WTC11 (cell line): ENCODE measurements at regions not wholly inside any gene's neighbourhood (a gene's known extent, or its start where the extent isn't known, plus 50 kb on each side); places are given as distances from the start of the nearest gene placed in this dataset.

Source experiments
- ATAC-seq: fragments of 200-7000 bp; cut with Tn5 transposase; 2 replicates; pipeline ENCODE4 v1.10.0; 2021; ENCODE audit warnings: mild to moderate bottlenecking, moderate library complexity
- CTCF ChIA-PET: fragments of 300-600 bp; sonication (Branson Sonifier 250); formaldehyde crosslinking; loops from one replicate; lab custom pipeline; 2021; ENCODE audit warnings: antibody characterized with exemption; lab: Charles Lee
- POLR2A ChIA-PET: fragments of 350-600 bp; sonication (Branson Sonifier 250); formaldehyde crosslinking; loops from one replicate; lab custom pipeline; 2021; ENCODE audit warnings: antibody characterized with exemption; lab: Charles Lee
- DNase-seq: peaks from one replicate; pipeline ENCODE4 v3.0.0; 2021; ENCODE audit warnings: low spot score
- H3K27ac Mint-ChIP-seq: 2 replicates; pipeline ENCODE4 v1.8.0; 2021; ENCODE audit warnings: mixed read lengths
- H3K27me3 Mint-ChIP-seq: 2 replicates; pipeline ENCODE4 v1.8.0; 2021; ENCODE audit warnings: low read depth, mild to moderate bottlenecking, moderate library complexity, mixed read lengths
- H3K36me3 Mint-ChIP-seq: 2 replicates; pipeline ENCODE4 v1.8.0; 2021; ENCODE audit warnings: mixed read lengths
- H3K4me1 Mint-ChIP-seq: 2 replicates; pipeline ENCODE4 v1.8.0; 2022; ENCODE audit warnings: mixed read lengths
- H3K4me3 Mint-ChIP-seq: 2 replicates; pipeline ENCODE4 v1.8.0; 2021; ENCODE audit warnings: mild to moderate bottlenecking, moderate library complexity, mixed read lengths
- H3K9me3 Mint-ChIP-seq: 2 replicates; pipeline ENCODE4 v1.8.0; 2021; ENCODE audit warnings: mixed read lengths
- ARID4B ChIP-seq: sonication (generic); formaldehyde crosslinking; IDR thresholded peaks from 2 replicates; pipeline ENCODE4 v1.8.0; 2023; ENCODE audit warnings: missing genetic modification reagents, mild to moderate bottlenecking, borderline replicate concordance
- ATF1 ChIP-seq: sonication (generic); formaldehyde crosslinking; IDR thresholded peaks from 2 replicates; pipeline ENCODE4 v1.8.1; 2023; ENCODE audit warnings: mild to moderate bottlenecking, moderate library complexity, missing genetic modification reagents
- CBFB ChIP-seq: sonication (generic); formaldehyde crosslinking; IDR thresholded peaks from 2 replicates; pipeline ENCODE4 v1.8.1; 2022; ENCODE audit warnings: mild to moderate bottlenecking, low read depth, missing genetic modification reagents
- CREM ChIP-seq: sonication (generic); formaldehyde crosslinking; IDR thresholded peaks from 2 replicates; pipeline ENCODE4 v1.8.1; 2022; ENCODE audit warnings: mild to moderate bottlenecking, missing genetic modification reagents, moderate library complexity
- ERG ChIP-seq: fragments of 250-450 bp; sonication (Bioruptor Pico); IDR thresholded peaks from 2 replicates; pipeline ENCODE4 v1.8.0; 2021; ENCODE audit warnings: mild to moderate bottlenecking
- FOXK1 ChIP-seq: sonication (generic); formaldehyde crosslinking; IDR thresholded peaks from 2 replicates; pipeline ENCODE4 v1.8.0; 2022; ENCODE audit warnings: mild to moderate bottlenecking, moderate library complexity, missing genetic modification reagents
- JAZF1 ChIP-seq: fragments of 250-450 bp; sonication (Bioruptor Pico); IDR thresholded peaks from 2 replicates; pipeline ENCODE4 v1.9.0; 2021; ENCODE audit warnings: moderate library complexity, mild to moderate bottlenecking, inconsistent platforms
- MYBL2 ChIP-seq: sonication (generic); formaldehyde crosslinking; IDR thresholded peaks from 2 replicates; pipeline ENCODE4 v1.8.1; 2023; ENCODE audit warnings: mild to moderate bottlenecking, moderate library complexity, missing genetic modification reagents
- RORB ChIP-seq: fragments of 250-450 bp; sonication (Bioruptor Pico); IDR thresholded peaks from 2 replicates; pipeline ENCODE4 v1.9.0; 2021; ENCODE audit warnings: mild to moderate bottlenecking
- SOX15 ChIP-seq: fragments of 250-450 bp; sonication (Bioruptor Pico); IDR thresholded peaks from 2 replicates; pipeline ENCODE4 v1.9.0; 2021; ENCODE audit warnings: mild to moderate bottlenecking
- SP1 ChIP-seq: sonication (generic); formaldehyde crosslinking; conservative IDR thresholded peaks from 2 replicates; pipeline ENCODE4 v1.8.1; 2022; ENCODE audit warnings: missing genetic modification reagents
- TEAD4 ChIP-seq: sonication (generic); formaldehyde crosslinking; IDR thresholded peaks from 2 replicates; pipeline ENCODE4 v1.8.0; 2022; ENCODE audit warnings: mild to moderate bottlenecking, missing genetic modification reagents
- TP53 ChIP-seq: sonication (generic); formaldehyde crosslinking; IDR thresholded peaks from 2 replicates; pipeline ENCODE4 v1.8.1; 2023; ENCODE audit warnings: mild to moderate bottlenecking, missing genetic modification reagents
- ZBTB21 ChIP-seq: sonication (generic); formaldehyde crosslinking; IDR thresholded peaks from 2 replicates; pipeline ENCODE4 v1.8.1; 2023; ENCODE audit warnings: mild to moderate bottlenecking, missing genetic modification reagents, borderline replicate concordance
- ZBTB43 ChIP-seq: sonication (generic); formaldehyde crosslinking; IDR thresholded peaks from 2 replicates; pipeline ENCODE4 v1.8.1; 2023; ENCODE audit warnings: mild to moderate bottlenecking, missing genetic modification reagents
- ZMAT4 ChIP-seq: fragments of 250-450 bp; sonication (Bioruptor Pico); IDR thresholded peaks from 2 replicates; pipeline ENCODE4 v1.9.0; 2021; ENCODE audit warnings: mild to moderate bottlenecking
- ZNF232 ChIP-seq: sonication (generic); formaldehyde crosslinking; IDR thresholded peaks from 2 replicates; pipeline ENCODE4 v1.8.0; 2022; ENCODE audit warnings: mild to moderate bottlenecking, missing genetic modification reagents
- ZNF281 ChIP-seq: sonication (generic); formaldehyde crosslinking; IDR thresholded peaks from 2 replicates; pipeline ENCODE4 v1.8.0; 2023; ENCODE audit warnings: mild to moderate bottlenecking, missing genetic modification reagents
- ZNF425 ChIP-seq: fragments of 250-450 bp; sonication (Bioruptor Pico); conservative IDR thresholded peaks from 2 replicates; pipeline ENCODE4 v1.9.0; 2021; ENCODE audit warnings: mild to moderate bottlenecking
- ZNF671 ChIP-seq: fragments of 250-450 bp; sonication (Bioruptor Pico); IDR thresholded peaks from 2 replicates; pipeline ENCODE4 v1.8.0; 2021; ENCODE audit warnings: mild to moderate bottlenecking
- TF ChIP-seq, protein P1 (sequence below): sonication (generic); formaldehyde crosslinking; IDR thresholded peaks from 2 replicates; pipeline ENCODE4 v1.8.1; 2022; ENCODE audit warnings: missing genetic modification reagents, borderline replicate concordance
- TF ChIP-seq, protein P2 (sequence below): sonication (generic); formaldehyde crosslinking; conservative IDR thresholded peaks from 2 replicates; pipeline ENCODE4 v1.8.1; 2022; ENCODE audit warnings: mild to moderate bottlenecking, missing genetic modification reagents

- TF ChIP-seq, protein P1, sequence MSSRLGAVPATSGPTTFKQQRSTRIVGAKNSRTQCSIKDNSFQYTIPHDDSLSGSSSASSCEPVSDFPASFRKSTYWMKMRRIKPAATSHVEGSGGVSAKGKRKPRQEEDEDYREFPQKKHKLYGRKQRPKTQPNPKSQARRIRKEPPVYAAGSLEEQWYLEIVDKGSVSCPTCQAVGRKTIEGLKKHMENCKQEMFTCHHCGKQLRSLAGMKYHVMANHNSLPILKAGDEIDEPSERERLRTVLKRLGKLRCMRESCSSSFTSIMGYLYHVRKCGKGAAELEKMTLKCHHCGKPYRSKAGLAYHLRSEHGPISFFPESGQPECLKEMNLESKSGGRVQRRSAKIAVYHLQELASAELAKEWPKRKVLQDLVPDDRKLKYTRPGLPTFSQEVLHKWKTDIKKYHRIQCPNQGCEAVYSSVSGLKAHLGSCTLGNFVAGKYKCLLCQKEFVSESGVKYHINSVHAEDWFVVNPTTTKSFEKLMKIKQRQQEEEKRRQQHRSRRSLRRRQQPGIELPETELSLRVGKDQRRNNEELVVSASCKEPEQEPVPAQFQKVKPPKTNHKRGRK (CRISPR knock-in tag) = no peak
- no peak for TF ChIP-seq ATF1 (CRISPR knock-in tag)
- TF ChIP-seq TEAD4 (CRISPR knock-in tag) = no peak
- TF ChIP-seq MYBL2 = no peak
- TF ChIP-seq, protein P2, sequence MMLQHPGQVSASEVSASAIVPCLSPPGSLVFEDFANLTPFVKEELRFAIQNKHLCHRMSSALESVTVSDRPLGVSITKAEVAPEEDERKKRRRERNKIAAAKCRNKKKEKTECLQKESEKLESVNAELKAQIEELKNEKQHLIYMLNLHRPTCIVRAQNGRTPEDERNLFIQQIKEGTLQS (CRISPR knock-in tag) = no peak
- TF ChIP-seq RORB (CRISPR knock-in tag) = no peak
Measured at GRCh38 chr15:87201986-87202385, 1054.6 kb downstream of the NTRK3 start (continued).

- peak; percentile 93 for ATAC-seq
- CTCF ChIA-PET = no interaction called here
- POLR2A ChIA-PET = no interaction called here
- Mint-ChIP-seq H3K36me3 (no peaks in the 10 kb centered on the region), H3K4me3 (no peak overlapping the region), H3K27ac (peak overlapping the region; percentile 31; the same call in 1 of the 2 replicates), H3K27me3 (no peaks in the 10 kb centered on the region; the same call in 1 of the 2 replicates), H3K9me3 (peaks cover 12% of the 10 kb centered on the region), H3K4me1 (peaks cover 21% of the 10 kb centered on the region)
- no peak for TF ChIP-seq TP53 (CRISPR knock-in tag)
- no peak for TF ChIP-seq SOX15 (CRISPR knock-in tag)
- no peak for TF ChIP-seq ARID4B
- TF ChIP-seq JAZF1 (CRISPR knock-in tag) = no peak
- no peak for TF ChIP-seq ZMAT4
- no peak for TF ChIP-seq SP1
- TF ChIP-seq ZNF425 (CRISPR knock-in tag) = no peak
- DNase-seq = no peak
Measured at GRCh38 chr15:87200149-87200548, 1056.4 kb downstream of the NTRK3 start.

DNA sequence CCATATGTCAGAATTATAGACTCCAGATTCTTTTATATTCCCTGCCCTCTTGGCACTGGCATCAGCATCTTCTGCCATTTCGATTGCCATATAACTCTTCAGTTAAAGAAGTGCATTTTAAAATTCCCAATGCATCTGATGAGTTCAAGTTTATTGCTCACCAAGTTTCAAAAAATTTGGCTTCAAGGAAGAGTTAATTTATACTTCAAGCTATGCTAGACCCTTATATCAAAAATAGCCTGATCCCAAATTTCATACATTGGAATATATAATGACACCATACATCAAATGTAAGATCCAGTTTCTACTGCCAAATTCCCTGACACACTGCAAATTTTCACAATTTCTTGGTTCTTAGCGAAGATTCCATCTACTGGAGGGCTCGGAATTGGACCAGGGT lies 1058.6 kb downstream of the NTRK3 start:
- Mint-ChIP-seq H3K9me3 (no peaks in the 10 kb centered on the region), H3K27me3 (no peaks in the 10 kb centered on the region), H3K4me1 (peaks cover 21% of the 10 kb centered on the region), H3K27ac (no peak overlapping the region), H3K36me3 (no peaks in the 10 kb centered on the region), H3K4me3 (no peak overlapping the region)
- POLR2A ChIA-PET = no interaction called here
- CTCF ChIA-PET = no interaction called here
- DNase-seq = no peak
- ATAC-seq = no peak
- TF ChIP-seq ZNF281 = no peak
- TF ChIP-seq CREM (CRISPR knock-in tag) = no peak
- no peak for TF ChIP-seq ZBTB43 (CRISPR knock-in tag)
- no peak for TF ChIP-seq ZBTB21 (CRISPR knock-in tag)
- TF ChIP-seq ERG = no peak
- TF ChIP-seq FOXK1 = no peak
- no peak for TF ChIP-seq CBFB
- no peak for TF ChIP-seq ZNF671
- TF ChIP-seq ZNF232 (CRISPR knock-in tag) = no peak
